ENCODE measurements at regions not wholly inside any gene's neighbourhood (a gene's known extent, or its start where the extent isn't known, plus 50 kb on each side); places are given as distances from the start of the nearest gene placed in this dataset.

GRCh38 chr11:69393178-69393832 lies 88.2 kb upstream of the LINC01488 start:
- DNase-seq (ENCODE audit: low read depth in 2 of 2) = no peak

GRCh38 chr11:69393865-69394233 lies 87.6 kb upstream of the LINC01488 start:
- no peak for DNase-seq (ENCODE audit: low read depth in 2 of 2)

GRCh38 chr11:69394234-69394868 lies 87.1 kb upstream of the LINC01488 start:
- DNase-seq (ENCODE audit: low read depth in 2 of 2) = no peak

- DNase-seq (ENCODE audit: low read depth in 2 of 2) = no peak
These were observed 86.6 kb upstream of the LINC01488 start for GRCh38 chr11:69394869-69395246.

- no peak for DNase-seq (ENCODE audit: low read depth in 2 of 2)
These were observed 86.2 kb upstream of the LINC01488 start for GRCh38 chr11:69395287-69395686.

GRCh38 chr11:69396051-69396947 lies 85.2 kb upstream of the LINC01488 start:
- DNase-seq (ENCODE audit: low read depth in 2 of 2) = no peak

- no peak for DNase-seq (ENCODE audit: low read depth in 2 of 2)
These were observed 84.5 kb upstream of the LINC01488 start for GRCh38 chr11:69396948-69397307.

- no peak for DNase-seq (ENCODE audit: low read depth in 2 of 2)
These were observed 83.7 kb upstream of the LINC01488 start for GRCh38 chr11:69397732-69398131.

- no peak for DNase-seq (ENCODE audit: low read depth in 2 of 2)
These were observed 82.7 kb upstream of the LINC01488 start for GRCh38 chr11:69398529-69399492.

- no peak for DNase-seq (ENCODE audit: low read depth in 2 of 2)
These were observed 81.3 kb upstream of the LINC01488 start for GRCh38 chr11:69400140-69400539.

- DNase-seq (ENCODE audit: low read depth in 2 of 2) = no peak
These were observed 80.5 kb upstream of the LINC01488 start for GRCh38 chr11:69400771-69401590.

- DNase-seq (ENCODE audit: low read depth in 2 of 2) = no peak
These were observed 79.7 kb upstream of the LINC01488 start for GRCh38 chr11:69401715-69402114.

GRCh38 chr11:69402251-69402887 lies 79.1 kb upstream of the LINC01488 start:
- DNase-seq (ENCODE audit: low read depth in 2 of 2) = no peak

- DNase-seq (ENCODE audit: low read depth in 2 of 2) = no peak
These were observed 77.8 kb upstream of the LINC01488 start for GRCh38 chr11:69403556-69404215.

- DNase-seq (ENCODE audit: low read depth in 2 of 2) = no peak
These were observed 75.4 kb upstream of the LINC01488 start for GRCh38 chr11:69406060-69406459.

- DNase-seq (ENCODE audit: low read depth in 2 of 2) = no peak
These were observed 71.4 kb upstream of the LINC01488 start for GRCh38 chr11:69409812-69410645.

- DNase-seq (ENCODE audit: low read depth in 2 of 2) = no peak
These were observed 70.1 kb upstream of the LINC01488 start for GRCh38 chr11:69411257-69411924.

Data from stimulated activated CD8-positive, alpha-beta memory T cell treated with anti-CD3 and anti-CD28 coated beads, Interleukin-15, amount 100 ng/mL, for 4 hours (primary cell).